ENCODE measurements at regions not wholly inside any gene's neighbourhood (a gene's known extent, or its start where the extent isn't known, plus 50 kb on each side); places are given as distances from the start of the nearest gene placed in this dataset.

DNA sequence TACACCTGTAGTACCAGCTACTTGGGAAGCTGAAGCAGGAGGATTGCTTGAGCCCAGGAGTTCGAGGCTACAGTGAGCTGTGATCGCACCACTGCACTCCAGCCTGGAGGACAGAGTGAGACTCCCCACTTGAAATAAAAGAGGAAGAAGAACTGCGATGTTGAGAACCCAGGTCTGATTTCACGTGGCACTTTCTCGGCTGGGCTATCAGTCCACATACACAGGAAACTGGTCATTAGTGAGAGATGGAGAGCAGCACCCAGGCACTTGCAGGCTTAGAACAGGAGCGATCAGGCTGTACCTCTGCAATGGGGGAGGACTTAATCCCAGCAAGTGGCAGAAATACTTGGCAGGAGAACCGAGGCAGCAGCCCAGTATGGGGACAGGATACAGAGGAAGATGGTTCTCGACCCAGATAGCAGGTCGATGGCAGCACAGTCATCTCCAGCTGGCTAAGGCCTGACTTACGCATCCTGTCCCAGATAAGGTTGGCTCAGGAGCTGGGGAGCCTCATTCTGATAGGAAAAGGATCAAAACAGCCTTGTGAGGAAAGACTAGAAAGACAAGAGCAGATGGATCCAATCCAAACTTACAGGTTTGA, 487.7 kb upstream of the AUTS2 start:
- TF ChIP-seq POLR2A (IDR thresholded peaks at IDR 0.05) (no peak), POLR2AphosphoS5 (IDR thresholded peaks at IDR 0.05) (no peak), EP300 (IDR thresholded peaks at IDR 0.05) (no peak)
- TF ChIP-seq, protein P1, sequence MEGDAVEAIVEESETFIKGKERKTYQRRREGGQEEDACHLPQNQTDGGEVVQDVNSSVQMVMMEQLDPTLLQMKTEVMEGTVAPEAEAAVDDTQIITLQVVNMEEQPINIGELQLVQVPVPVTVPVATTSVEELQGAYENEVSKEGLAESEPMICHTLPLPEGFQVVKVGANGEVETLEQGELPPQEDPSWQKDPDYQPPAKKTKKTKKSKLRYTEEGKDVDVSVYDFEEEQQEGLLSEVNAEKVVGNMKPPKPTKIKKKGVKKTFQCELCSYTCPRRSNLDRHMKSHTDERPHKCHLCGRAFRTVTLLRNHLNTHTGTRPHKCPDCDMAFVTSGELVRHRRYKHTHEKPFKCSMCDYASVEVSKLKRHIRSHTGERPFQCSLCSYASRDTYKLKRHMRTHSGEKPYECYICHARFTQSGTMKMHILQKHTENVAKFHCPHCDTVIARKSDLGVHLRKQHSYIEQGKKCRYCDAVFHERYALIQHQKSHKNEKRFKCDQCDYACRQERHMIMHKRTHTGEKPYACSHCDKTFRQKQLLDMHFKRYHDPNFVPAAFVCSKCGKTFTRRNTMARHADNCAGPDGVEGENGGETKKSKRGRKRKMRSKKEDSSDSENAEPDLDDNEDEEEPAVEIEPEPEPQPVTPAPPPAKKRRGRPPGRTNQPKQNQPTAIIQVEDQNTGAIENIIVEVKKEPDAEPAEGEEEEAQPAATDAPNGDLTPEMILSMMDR (IDR thresholded peaks at IDR 0.05) = no peak

All from gastroesophageal sphincter (tissue), 3 donors.